A549 (cell line): ENCODE measurements at regions not wholly inside any gene's neighbourhood (a gene's known extent, or its start where the extent isn't known, plus 50 kb on each side); places are given as distances from the start of the nearest gene placed in this dataset.

ENCODE experiments used
- ATAC-seq, 2 experiments: fragments of 200-7000 bp in 1 of 2; fragments of >200 bp in 1 of 2; cut with Nextera tagmentation in 1 of 2; cut with Tn5 transposase in 1 of 2; 3 replicates each; pipeline versions ENCODE4 v1.8.0 to v1.9.1; 2018 to 2020; ENCODE audit warnings: mild to moderate bottlenecking in 1 of 2, moderate library complexity in 1 of 2
- CTCF ChIA-PET: fragments of 300-600 bp; sonication (Branson Sonifier 250); formaldehyde crosslinking; extraction: SDS; loops from one replicate; lab custom pipeline; 2021; ENCODE audit warnings: antibody characterized with exemption, inconsistent platforms; lab: Yijun Ruan, JAX
- POLR2A ChIA-PET: fragments of 350-600 bp; formaldehyde crosslinking; extraction: SDS; loops from one replicate; lab custom pipeline; 2021; ENCODE audit warnings: antibody characterized with exemption, inconsistent platforms; lab: Yijun Ruan, JAX
- DNase-seq, 2 experiments: peaks; one replicate each; pipeline versions ENCODE4 v3.0.0 to v3.0.0-alpha.2; 2011 to 2016; ENCODE audit warnings: low read depth in 1 of 2, low spot score in 1 of 2
- FAIRE-seq: peaks from 2 replicates; lab custom pipeline; 2011; peaks lifted over from hg19 to GRCh38; lab: Jason Lieb, UNC
- H3K27ac ChIP-seq, 2 experiments: fragments of >200 bp; sonication (Bioruptor Twin); formaldehyde crosslinking; 3 replicates each; pipeline ENCODE4 v1.5.1; 2016 to 2017
- H3K4me1 ChIP-seq: fragments of >200 bp; sonication (Bioruptor Twin); formaldehyde crosslinking; 3 replicates; pipeline ENCODE4 v1.6.1; 2016
- H3K4me2 ChIP-seq: fragments of >200 bp; sonication (Bioruptor Twin); formaldehyde crosslinking; 3 replicates; pipeline ENCODE4 v1.6.1; 2016
- H3K4me3 ChIP-seq: fragments of >200 bp; sonication (Bioruptor Twin); formaldehyde crosslinking; 3 replicates; pipeline ENCODE4 v1.5.1; 2016
- H3K9me3 ChIP-seq: fragments of >200 bp; sonication (Bioruptor Twin); formaldehyde crosslinking; 3 replicates; pipeline ENCODE4 v1.6.1; 2016
- ATOH8 ChIP-seq: fragments of 250-450 bp; sonication (Bioruptor Pico); IDR thresholded peaks from 2 replicates; pipeline ENCODE4 v1.5.0; 2020; ENCODE audit warnings: low read depth, mild to moderate bottlenecking, moderate library complexity
- CTCF ChIP-seq: fragments of >200 bp; sonication (Bioruptor Twin); formaldehyde crosslinking; IDR thresholded peaks from 3 replicates; pipeline ENCODE4 v1.5.1; 2016
- EHF ChIP-seq: fragments of 250-450 bp; sonication (Bioruptor Pico); IDR thresholded peaks from 2 replicates; pipeline ENCODE4 v1.5.0; 2020; ENCODE audit warnings: mild to moderate bottlenecking
- EHMT2 ChIP-seq: fragments of 200-600 bp; sonication (generic); IDR thresholded peaks from 2 replicates; pipeline ENCODE4 v1.6.1; 2016; ENCODE audit warnings: antibody characterized with exemption, low read depth, mild to moderate bottlenecking, moderate library complexity
- ELK1 ChIP-seq: fragments of 150-350 bp; IDR thresholded peaks from 2 replicates; pipeline ENCODE4 v1.6.1; 2014; ENCODE audit warnings: low read depth, mild to moderate bottlenecking, low read length
- FOSB ChIP-seq: fragments of 250-450 bp; sonication (Bioruptor Pico); IDR thresholded peaks from 2 replicates; pipeline ENCODE4 v1.5.0; 2020; ENCODE audit warnings: mild to moderate bottlenecking, moderate library complexity
- FOXS1 ChIP-seq: fragments of 250-450 bp; sonication (Bioruptor Pico); IDR thresholded peaks from 2 replicates; pipeline ENCODE4 v1.5.0; 2020; ENCODE audit warnings: mild to moderate bottlenecking, moderate library complexity
- GATA3 ChIP-seq: IDR thresholded peaks from 2 replicates; pipeline ENCODE4 v1.6.1; 2012; ENCODE audit warnings: borderline replicate concordance
- HEYL ChIP-seq: fragments of 250-450 bp; sonication (Bioruptor Pico); IDR thresholded peaks from 2 replicates; pipeline ENCODE4 v1.8.0; 2021; ENCODE audit warnings: mild to moderate bottlenecking, moderate library complexity
- HOXA7 ChIP-seq: fragments of 250-450 bp; sonication (Bioruptor Pico); IDR thresholded peaks from 2 replicates; pipeline ENCODE4 v1.5.0; 2020; ENCODE audit warnings: mild to moderate bottlenecking, moderate library complexity
- HOXB13 ChIP-seq: fragments of 250-450 bp; sonication (Bioruptor Pico); IDR thresholded peaks from 2 replicates; pipeline ENCODE4 v1.5.0; 2020; ENCODE audit warnings: low read depth, mild to moderate bottlenecking, moderate library complexity
- JUN ChIP-seq, 2 experiments: fragments of >200 bp; sonication (Bioruptor Twin); formaldehyde crosslinking; IDR thresholded peaks; 2 replicates in 1 of 2; 3 replicates in 1 of 2; pipeline ENCODE4 v1.6.1; 2016 to 2017
- MAX ChIP-seq: IDR thresholded peaks from 2 replicates; pipeline ENCODE4 v1.6.1; 2012
- NFE2L2 ChIP-seq: fragments of 150-350 bp; conservative IDR thresholded peaks from 2 replicates; pipeline ENCODE4 v1.6.1; 2014; ENCODE audit warnings: low read length
- NR3C1 ChIP-seq: fragments of >200 bp; sonication (Bioruptor Twin); formaldehyde crosslinking; IDR thresholded peaks from 3 replicates; pipeline ENCODE4 v1.6.1; 2017
- PBX3 ChIP-seq: IDR thresholded peaks from 2 replicates; pipeline ENCODE4 v1.6.1; 2012
- PHF8 ChIP-seq: fragments of 200-600 bp; sonication (generic); IDR thresholded peaks from 2 replicates; pipeline ENCODE4 v1.6.1; 2016; ENCODE audit warnings: low read depth, mild to moderate bottlenecking, antibody characterized with exemption, moderate library complexity, borderline replicate concordance
- RAD21 ChIP-seq, 2 experiments: fragments of >200 bp in 1 of 2; sonication (Bioruptor Twin) in 1 of 2; formaldehyde crosslinking in 1 of 2; IDR thresholded peaks in 1 of 2; conservative IDR thresholded peaks in 1 of 2; 2 replicates in 1 of 2; 3 replicates in 1 of 2; pipeline ENCODE4 v1.6.1; 2012 to 2018; ENCODE audit warnings: inconsistent platforms in 1 of 2
- RCOR1 ChIP-seq: fragments of 150-350 bp; IDR thresholded peaks from 2 replicates; pipeline ENCODE4 v1.6.1; 2014; ENCODE audit warnings: antibody characterized with exemption, low read length, low read depth
- REST ChIP-seq: fragments of 200-600 bp; sonication (generic); IDR thresholded peaks from 2 replicates; pipeline ENCODE4 v1.6.1; 2016; ENCODE audit warnings: antibody characterized with exemption, mild to moderate bottlenecking, moderate library complexity
- SMC3 ChIP-seq: fragments of >200 bp; sonication (Bioruptor Twin); formaldehyde crosslinking; IDR thresholded peaks from 3 replicates; pipeline ENCODE4 v1.6.1; 2018; ENCODE audit warnings: inconsistent platforms
- SREBF2 ChIP-seq: fragments of 450-650 bp; IDR thresholded peaks from 2 replicates; pipeline ENCODE4 v1.6.1; 2014; ENCODE audit warnings: mild to moderate bottlenecking, moderate library complexity
- TFCP2L1 ChIP-seq: fragments of 250-450 bp; sonication (Bioruptor Pico); IDR thresholded peaks from 2 replicates; pipeline ENCODE4 v1.5.0; 2021; ENCODE audit warnings: mild to moderate bottlenecking
- ZFP36 ChIP-seq: fragments of 450-650 bp; IDR thresholded peaks from 2 replicates; pipeline ENCODE4 v1.6.1; 2014; ENCODE audit warnings: borderline replicate concordance; ENCODE audit not compliant: partially characterized antibody
- WGBS: methylation state at CpG from one replicate; pipeline ENCODE4 v1.1.6; 2017; ENCODE audit errors: missing lambda C conversion rate; 5-methylcytosine and 5-hydroxymethylcytosine counted together

GRCh38 chr5:158013939-158014338, 155.0 kb upstream of the CLINT1 start:
- Histone ChIP-seq H3K4me1 (no peaks in the 10 kb centered on the region), H3K4me2 (no peak overlapping the region), H3K9me3 (no peaks in the 10 kb centered on the region), H3K4me3 (no peak overlapping the region), H3K27ac (no peak overlapping the region)
- TF ChIP-seq MAX: no peak
- TF ChIP-seq HOXA7 (CRISPR knock-in tag): no peak
- TF ChIP-seq RAD21 (conservative IDR thresholded peaks at IDR 0.05 in 1 of 2, IDR thresholded peaks at IDR 0.05 in 1 of 2): peak; percentile 34 to 52; a peak in 4 of 5 replicates
- TF ChIP-seq EHF (CRISPR knock-in tag): no peak
- TF ChIP-seq CTCF: peak; percentile 29; the same call in 2 of the 3 replicates
- peak; percentile 29; the same call in 2 of the 3 replicates for TF ChIP-seq SMC3
- ATAC-seq (peak; percentile 76 to 94; a peak in 4 of 6 replicates), FAIRE-seq (no peak), DNase-seq (peak; percentile 28 to 49)
- CTCF ChIA-PET: interaction anchor here (0.5 to 1.1 kb wide), 5 partner anchors 17 to 1119 kb away, joined by 3 to 4 read pairs (median 3); no protein-coding TSS in a partner anchor
- WGBS: 7% methylated on average over 6 of the region's 6 CpGs
- POLR2A ChIA-PET: interaction anchor here (0.5 kb wide), 1 partner anchor 161 kb away, joined by 6 read pairs; no protein-coding TSS in a partner anchor

GRCh38 chr5:158013303-158013702, 154.4 kb upstream of the CLINT1 start:
- H3K4me2 ChIP-seq: no peak overlapping the region
- ChIA-PET CTCF (interaction anchor here (1.1 to 1.2 kb wide), 3 partner anchors 18 to 55 kb away, joined by 3 read pairs; no protein-coding TSS in a partner anchor), POLR2A (interaction anchor here (0.5 kb wide), 1 partner anchor 162 kb away, joined by 6 read pairs; no protein-coding TSS in a partner anchor)
- H3K27ac ChIP-seq: no peak overlapping the region
- no peak overlapping the region for H3K4me3 ChIP-seq
- no peaks in the 10 kb centered on the region for H3K9me3 ChIP-seq
- ATAC-seq (no peak), DNase-seq (no peak), FAIRE-seq (no peak)
- TF ChIP-seq TFCP2L1 (CRISPR knock-in tag) (no peak), FOSB (CRISPR knock-in tag) (no peak), GATA3 (no peak), JUN (IDR thresholded peaks at IDR 0.05) (no peak), PHF8 (no peak), EHMT2 (no peak), FOXS1 (CRISPR knock-in tag) (no peak), NFE2L2 (no peak), ELK1 (no peak), HOXB13 (CRISPR knock-in tag) (no peak), HEYL (no peak), NR3C1 (no peak), ATOH8 (CRISPR knock-in tag) (no peak), RCOR1 (no peak), PBX3 (no peak), SREBF2 (no peak), REST (no peak), ZFP36 (no peak)
- no peaks in the 10 kb centered on the region for H3K4me1 ChIP-seq
- WGBS: 34% methylated on average over 4 of the region's 4 CpGs
